ENCODE measurements at regions not wholly inside any gene's neighbourhood (a gene's known extent, or its start where the extent isn't known, plus 50 kb on each side); places are given as distances from the start of the nearest gene placed in this dataset.
"Not testable (repeated sequence)": the region's sequence is repeated elsewhere in the genome, so short reads cannot be mapped to it uniquely, and the experiment has no call there.

- intact Hi-C loops (cut with DNase I; ENCODE audit: low total_unique reads) (no loop called here), in situ Hi-C loops (cut with MboI; ENCODE audit: low pct_ligation_motif_present in 1 of 4, low pct_unique_long_range_greater_than_20kb in 1 of 4, low sequenced_read_pairs in 3 of 4) (no loop called here)
- Histone ChIP-seq H3K4me1 (no peaks in the 10 kb centered on the region), H3K27ac (no peak overlapping the region), H3K27me3 (no peaks in the 10 kb centered on the region), H3K9me3 (peaks cover 0 to 3% of the 10 kb centered on the region in 2 donors), H3K4me3 (no peak overlapping the region), H3K36me3 (no peaks in the 10 kb centered on the region)
- WGBS, 2 donors (ENCODE audit: low coverage in 1 of 2): 71 to 77% methylated on average over 2 of the region's 2 CpGs
- no peak for TF ChIP-seq POLR2AphosphoS5 (IDR thresholded peaks at IDR 0.05)
- TF ChIP-seq CTCF (IDR thresholded peaks at IDR 0.05): no peak
- no peak for TF ChIP-seq POLR2A (IDR thresholded peaks at IDR 0.05)
- no peak for TF ChIP-seq EP300 (IDR thresholded peaks at IDR 0.05; ENCODE audit: low read depth)
- DNase-seq: no peak
Observed at GRCh38 chr5:165404917-165405316, 1899.5 kb downstream of the MAT2B start.

- H3K27ac ChIP-seq: no peak overlapping the region
- H3K36me3 ChIP-seq: no peaks in the 10 kb centered on the region
- H3K27me3 ChIP-seq: no peaks in the 10 kb centered on the region
- peaks cover 0 to 3% of the 10 kb centered on the region in 2 donors for H3K9me3 ChIP-seq
- intact Hi-C loops (cut with DNase I; ENCODE audit: low total_unique reads) (no loop called here), in situ Hi-C loops (cut with MboI; ENCODE audit: low pct_ligation_motif_present in 1 of 4, low pct_unique_long_range_greater_than_20kb in 1 of 4, low sequenced_read_pairs in 3 of 4) (no loop called here)
- no peaks in the 10 kb centered on the region for H3K4me1 ChIP-seq
- no peak for TF ChIP-seq CTCF (IDR thresholded peaks at IDR 0.05)
- no peak for DNase-seq
- no peak overlapping the region for H3K4me3 ChIP-seq
- 68% methylated on average over 1 of the region's 1 CpG; no CpG with 5 or more reads in 1 of the 2 donors for WGBS, 2 donors (ENCODE audit: low coverage in 1 of 2)
Observed at GRCh38 chr5:165405340-165405739, 1899.9 kb downstream of the MAT2B start.

DNA sequence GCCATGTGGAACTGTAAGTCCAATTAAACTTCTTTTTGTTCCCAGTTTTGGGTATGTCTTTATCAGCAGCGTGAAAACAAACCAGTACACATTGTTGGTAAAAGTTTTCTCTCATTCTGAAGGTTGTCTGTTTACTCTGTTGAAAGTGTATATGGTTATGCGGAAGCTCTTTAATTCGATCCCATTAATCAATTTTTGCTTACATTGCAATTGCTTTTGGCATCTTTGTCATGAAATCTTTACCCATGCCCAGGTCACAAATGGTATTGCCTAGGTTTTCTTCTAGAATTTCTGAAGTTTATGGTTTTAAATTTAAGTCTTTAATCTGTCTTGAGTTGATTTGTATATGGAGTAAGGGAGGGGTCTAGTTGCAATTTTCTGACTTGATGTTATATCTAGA, 1901.9 kb downstream of the MAT2B start:
- no peak for DNase-seq
- Histone ChIP-seq H3K9me3 (peaks cover 0 to 3% of the 10 kb centered on the region in 2 donors), H3K27me3 (no peaks in the 10 kb centered on the region), H3K27ac (no peak overlapping the region), H3K4me3 (no peak overlapping the region), H3K4me1 (no peaks in the 10 kb centered on the region), H3K36me3 (no peaks in the 10 kb centered on the region)
- intact Hi-C loops (cut with DNase I; ENCODE audit: low total_unique reads) (no loop called here), in situ Hi-C loops (cut with MboI; ENCODE audit: low pct_ligation_motif_present in 1 of 4, low pct_unique_long_range_greater_than_20kb in 1 of 4, low sequenced_read_pairs in 3 of 4) (no loop called here)
- WGBS, 2 donors (ENCODE audit: low coverage in 1 of 2): 78 to 88% methylated on average over 3 of the region's 3 CpGs
- no peak for TF ChIP-seq POLR2AphosphoS5 (IDR thresholded peaks at IDR 0.05)
- no peak for TF ChIP-seq EP300 (IDR thresholded peaks at IDR 0.05; ENCODE audit: low read depth)
- TF ChIP-seq POLR2A (IDR thresholded peaks at IDR 0.05): no peak
- no peak for TF ChIP-seq CTCF (IDR thresholded peaks at IDR 0.05)

DNA sequence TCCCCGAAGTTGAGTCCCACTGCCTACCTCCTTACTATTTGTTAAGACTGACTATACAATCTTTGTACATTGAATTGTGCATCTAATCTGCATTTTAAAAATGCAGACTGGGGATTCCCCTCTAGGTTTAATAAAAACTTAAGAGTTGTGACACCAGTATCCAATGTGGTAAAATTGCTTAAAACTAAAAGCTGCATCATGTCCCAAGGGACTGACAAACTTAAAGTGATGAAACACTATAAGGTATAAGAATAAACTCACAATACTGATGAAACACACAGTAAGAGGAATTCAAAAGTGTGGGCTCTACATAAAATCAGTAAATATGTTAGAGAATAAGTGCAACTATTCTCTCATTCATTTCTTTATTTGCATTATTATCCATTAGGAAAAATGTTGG, 1905.1 kb downstream of the MAT2B start:
- Histone ChIP-seq H3K27ac (no peak overlapping the region), H3K4me3 (no peak overlapping the region), H3K4me1 (no peaks in the 10 kb centered on the region), H3K9me3 (peaks cover 0 to 3% of the 10 kb centered on the region in 2 donors), H3K36me3 (no peaks in the 10 kb centered on the region), H3K27me3 (no peaks in the 10 kb centered on the region)
- in situ Hi-C loops (cut with MboI; ENCODE audit: low pct_ligation_motif_present in 1 of 4, low pct_unique_long_range_greater_than_20kb in 1 of 4, low sequenced_read_pairs in 3 of 4) (no loop called here), intact Hi-C loops (cut with DNase I; ENCODE audit: low total_unique reads) (no loop called here)
- WGBS, 2 donors (ENCODE audit: low coverage in 1 of 2): 96 to 100% methylated on average over 1 of the region's 1 CpG
- no peak for DNase-seq
- no peak for TF ChIP-seq EP300 (IDR thresholded peaks at IDR 0.05; ENCODE audit: low read depth)
- TF ChIP-seq POLR2AphosphoS5 (IDR thresholded peaks at IDR 0.05): no peak
- TF ChIP-seq CTCF (IDR thresholded peaks at IDR 0.05): no peak
- TF ChIP-seq POLR2A (IDR thresholded peaks at IDR 0.05): no peak

- intact Hi-C loops (cut with DNase I; ENCODE audit: low total_unique reads); H3K36me3 ChIP-seq; in situ Hi-C loops (cut with MboI; ENCODE audit: low pct_ligation_motif_present in 1 of 4, low pct_unique_long_range_greater_than_20kb in 1 of 4, low sequenced_read_pairs in 3 of 4); H3K27ac ChIP-seq; DNase-seq; H3K9me3 ChIP-seq; H3K4me3 ChIP-seq; H3K27me3 ChIP-seq; H3K4me1 ChIP-seq: not testable (repeated sequence)
- WGBS, 2 donors (ENCODE audit: low coverage in 1 of 2): 75 to 81% methylated on average over 1 of the region's 1 CpG
Observed at GRCh38 chr5:165411532-165411931, 1906.1 kb downstream of the MAT2B start.

Data from transverse colon (tissue), 4 donors.